SK-N-SH treated with all-trans-retinoic acid at 6 μM for 48 hours (cell line): ENCODE measurements at regions not wholly inside any gene's neighbourhood (a gene's known extent, or its start where the extent isn't known, plus 50 kb on each side); places are given as distances from the start of the nearest gene placed in this dataset.
A peak's percentile ranks its signal among the peaks of the same experiment; 100 is the strongest.

Experiments
- ATAC-seq: fragments of 200-7000 bp; cut with Tn5 transposase; 3 replicates; pipeline ENCODE4 v1.9.1; 2020; ENCODE audit warnings: mild to moderate bottlenecking, moderate library complexity
- ARNTL ChIP-seq: fragments of 450-650 bp; formaldehyde crosslinking; IDR thresholded peaks from 2 replicates; pipeline ENCODE4 v1.5.0; 2020; ENCODE audit warnings: low read depth, mild to moderate bottlenecking, moderate library complexity, borderline replicate concordance
- CREB5 ChIP-seq: fragments of 250-450 bp; sonication (Bioruptor Pico); IDR thresholded peaks from 2 replicates; pipeline ENCODE4 v1.5.1; 2020; ENCODE audit warnings: low read depth, mild to moderate bottlenecking, moderate library complexity
- CSDC2 ChIP-seq: fragments of 250-450 bp; sonication (Bioruptor Pico); IDR thresholded peaks from 2 replicates; pipeline ENCODE4 v1.5.0; 2020; ENCODE audit warnings: mild to moderate bottlenecking, moderate library complexity
- CSRNP3 ChIP-seq: fragments of 250-450 bp; sonication (Bioruptor Pico); IDR thresholded peaks from 2 replicates; pipeline ENCODE4 v1.5.1; 2021; ENCODE audit warnings: mild to moderate bottlenecking, moderate library complexity
- ESRRG ChIP-seq: fragments of 250-450 bp; sonication (Bioruptor Pico); IDR thresholded peaks from 2 replicates; pipeline ENCODE4 v1.6.1; 2021; ENCODE audit warnings: mild to moderate bottlenecking
- ISL1 ChIP-seq: fragments of 250-450 bp; sonication (Bioruptor Pico); IDR thresholded peaks from 2 replicates; pipeline ENCODE4 v2.1.2; 2022; ENCODE audit warnings: mild to moderate bottlenecking, moderate library complexity
- OSR1 ChIP-seq: fragments of 250-450 bp; sonication (Bioruptor Pico); IDR thresholded peaks from 2 replicates; pipeline ENCODE4 v1.8.0; 2022; ENCODE audit warnings: moderate library complexity, mild to moderate bottlenecking, inconsistent platforms
- PATZ1 ChIP-seq: fragments of 250-450 bp; sonication (Bioruptor Pico); IDR thresholded peaks from 2 replicates; pipeline ENCODE4 v1.8.0; 2020; ENCODE audit warnings: mild to moderate bottlenecking, moderate library complexity, borderline replicate concordance
- POU6F1 ChIP-seq: fragments of 250-450 bp; sonication (Bioruptor Pico); IDR thresholded peaks from 2 replicates; pipeline ENCODE4 v1.8.0; 2021; ENCODE audit warnings: low read depth, mild to moderate bottlenecking, moderate library complexity, borderline replicate concordance
- PPARA ChIP-seq: fragments of 250-450 bp; sonication (Bioruptor Pico); IDR thresholded peaks from 2 replicates; pipeline ENCODE4 v1.5.0; 2020; ENCODE audit warnings: mild to moderate bottlenecking, borderline replicate concordance
- RARB ChIP-seq: fragments of 250-450 bp; sonication (Bioruptor Pico); IDR thresholded peaks from 2 replicates; pipeline ENCODE4 v1.8.0; 2021; ENCODE audit warnings: mild to moderate bottlenecking, moderate library complexity
- TSHZ2 ChIP-seq: fragments of 250-450 bp; sonication (Bioruptor Pico); IDR thresholded peaks from 2 replicates; pipeline ENCODE4 v1.5.0; 2020; ENCODE audit warnings: mild to moderate bottlenecking, moderate library complexity
- ZC3H10 ChIP-seq: fragments of 250-450 bp; sonication (Bioruptor Pico); IDR thresholded peaks from 2 replicates; pipeline ENCODE4 v1.5.1; 2021; ENCODE audit warnings: mild to moderate bottlenecking, moderate library complexity
- ZFP30 ChIP-seq: fragments of 450-650 bp; formaldehyde crosslinking; IDR thresholded peaks from 2 replicates; pipeline ENCODE4 v1.5.0; 2022; ENCODE audit warnings: mild to moderate bottlenecking, moderate library complexity
- ZNF565 ChIP-seq: fragments of 450-650 bp; formaldehyde crosslinking; conservative IDR thresholded peaks from 2 replicates; pipeline ENCODE4 v1.5.0; 2020; ENCODE audit warnings: low read depth, mild to moderate bottlenecking, moderate library complexity
- ZNF70 ChIP-seq: fragments of 450-650 bp; formaldehyde crosslinking; IDR thresholded peaks from 2 replicates; pipeline ENCODE4 v1.5.0; 2020; ENCODE audit warnings: mild to moderate bottlenecking, moderate library complexity

GRCh38 chr4:151603377-151603776, 157.4 kb downstream of the GATB start (continued):
- TF ChIP-seq CSRNP3 (CRISPR knock-in tag) (no peak), RARB (CRISPR knock-in tag) (no peak)

GRCh38 chr4:151604238-151604637, 156.6 kb downstream of the GATB start:
- peak; percentile 60 for ATAC-seq
- TF ChIP-seq TSHZ2: no peak
- no peak for TF ChIP-seq CSDC2 (CRISPR knock-in tag)
- TF ChIP-seq CREB5: no peak
- TF ChIP-seq PATZ1: no peak
- no peak for TF ChIP-seq CSRNP3 (CRISPR knock-in tag)
- TF ChIP-seq OSR1: no peak
- no peak for TF ChIP-seq ESRRG (CRISPR knock-in tag)
- TF ChIP-seq ZNF565: no peak
- no peak for TF ChIP-seq ISL1 (CRISPR knock-in tag)
- TF ChIP-seq ZC3H10 (CRISPR knock-in tag): no peak
- TF ChIP-seq ZNF70 (CRISPR knock-in tag): no peak

GRCh38 chr4:151605215-151605614, 155.6 kb downstream of the GATB start:
- TF ChIP-seq ISL1 (CRISPR knock-in tag): no peak
- no peak for TF ChIP-seq ZNF70 (CRISPR knock-in tag)
- no peak for TF ChIP-seq OSR1
- no peak for TF ChIP-seq ZNF565
- TF ChIP-seq POU6F1 (CRISPR knock-in tag): no peak
- no peak for TF ChIP-seq ZFP30 (CRISPR knock-in tag)
- no peak for TF ChIP-seq ESRRG (CRISPR knock-in tag)
- no peak for TF ChIP-seq TSHZ2
- no peak for TF ChIP-seq PPARA
- no peak for TF ChIP-seq ARNTL (CRISPR knock-in tag)
- no peak for TF ChIP-seq CSDC2 (CRISPR knock-in tag)
- TF ChIP-seq RARB (CRISPR knock-in tag): no peak

More at GRCh38 chr4:151605215-151605614, 155.6 kb downstream of the GATB start:
- ATAC-seq: no peak
